SK-N-MC (cell line): ENCODE measurements at regions not wholly inside any gene's neighbourhood (a gene's known extent, or its start where the extent isn't known, plus 50 kb on each side); places are given as distances from the start of the nearest gene placed in this dataset.
A peak's percentile ranks its signal among the peaks of the same experiment; 100 is the strongest.

Experiments
- DNase-seq: peaks from one replicate; pipeline ENCODE4 v3.0.0-alpha.2; 2011; ENCODE audit warnings: low read depth, low spot score
- H3K27ac ChIP-seq: fragments of 200-600 bp; sonication (generic); 2 replicates; pipeline ENCODE4 v1.5.1; 2016; ENCODE audit warnings: mixed run types
- H3K36me3 ChIP-seq: fragments of 200-600 bp; sonication (generic); 2 replicates; pipeline ENCODE4 v1.6.1; 2017; ENCODE audit warnings: antibody characterized with exemption, low read length, mixed read lengths; ENCODE audit not compliant: insufficient read depth
- H3K4me3 ChIP-seq: fragments of 200-600 bp; sonication (generic); 2 replicates; pipeline ENCODE4 v1.5.1; 2016
- H3K9ac ChIP-seq: fragments of 200-600 bp; sonication (generic); 2 replicates; pipeline ENCODE4 v1.8.0; 2017; ENCODE audit warnings: mixed run types, mixed read lengths; ENCODE audit not compliant: insufficient read length
- H3K9me3 ChIP-seq: fragments of 200-600 bp; sonication (generic); 2 replicates; pipeline ENCODE4 v1.6.1; 2017; ENCODE audit warnings: low read depth, mild to moderate bottlenecking, antibody characterized with exemption, low read length, moderate library complexity, mixed read lengths
- EZH2 ChIP-seq: fragments of 200-600 bp; sonication (generic); IDR thresholded peaks from one replicate; pipeline ENCODE4 v1.6.1; 2017; ENCODE audit warnings: antibody characterized with exemption
- FOXP2 ChIP-seq: optimal IDR thresholded peaks from 2 replicates; pipeline ENCODE3; 2011; ENCODE audit warnings: mild to moderate bottlenecking, moderate library complexity; ENCODE audit not compliant: insufficient read depth; ENCODE audit errors: extremely low read length, control extremely low read depth
- POLR2AphosphoS5 ChIP-seq: IDR thresholded peaks from 2 replicates; pipeline ENCODE4 v1.6.1; 2012; ENCODE audit warnings: mild to moderate bottlenecking, low read depth, low read length, borderline replicate concordance

GRCh38 chr11:116505298-116506262 is 267.2 kb downstream of the BUD13 start:
- no peak for DNase-seq
- Histone ChIP-seq H3K4me3 (no peak overlapping the region), H3K9ac (no peak overlapping the region), H3K36me3 (no peaks in the 10 kb centered on the region), H3K27ac (no peak overlapping the region), H3K9me3 (no peaks in the 10 kb centered on the region)
- TF ChIP-seq EZH2: no peak
- TF ChIP-seq FOXP2: no peak
- no peak for TF ChIP-seq POLR2AphosphoS5

GRCh38 chr11:116504541-116505297 is 268.1 kb downstream of the BUD13 start:
- Histone ChIP-seq H3K36me3 (no peaks in the 10 kb centered on the region), H3K9ac (no peak overlapping the region), H3K27ac (no peak overlapping the region), H3K9me3 (no peaks in the 10 kb centered on the region), H3K4me3 (no peak overlapping the region)
- TF ChIP-seq FOXP2 (no peak), POLR2AphosphoS5 (no peak)
- no peak for DNase-seq

GRCh38 chr11:116503216-116504160 is 269.3 kb downstream of the BUD13 start:
- no peak overlapping the region for H3K27ac ChIP-seq
- TF ChIP-seq EZH2 (no peak), FOXP2 (no peak), POLR2AphosphoS5 (no peak)
- H3K36me3 ChIP-seq: no peaks in the 10 kb centered on the region
- H3K9me3 ChIP-seq: no peaks in the 10 kb centered on the region
- DNase-seq: no peak
- H3K9ac ChIP-seq: no peak overlapping the region
- no peak overlapping the region for H3K4me3 ChIP-seq

GRCh38 chr11:116502641-116503061 is 270.1 kb downstream of the BUD13 start:
- DNase-seq: no peak

GRCh38 chr11:116501728-116502127 is 271.1 kb downstream of the BUD13 start:
- H3K9ac ChIP-seq: no peak overlapping the region
- no peak overlapping the region for H3K4me3 ChIP-seq
- H3K9me3 ChIP-seq: no peaks in the 10 kb centered on the region
- no peaks in the 10 kb centered on the region for H3K36me3 ChIP-seq
- no peak for DNase-seq
- TF ChIP-seq POLR2AphosphoS5: no peak
- TF ChIP-seq EZH2: no peak
- no peak for TF ChIP-seq FOXP2
- H3K27ac ChIP-seq: no peak overlapping the region

More at GRCh38 chr11:116502641-116503061, 270.1 kb downstream of the BUD13 start:
- Histone ChIP-seq H3K4me3 (no peak overlapping the region), H3K9ac (no peak overlapping the region), H3K9me3 (no peaks in the 10 kb centered on the region), H3K36me3 (no peaks in the 10 kb centered on the region), H3K27ac (no peak overlapping the region)
- no peak for TF ChIP-seq EZH2
- TF ChIP-seq FOXP2: no peak
- no peak for TF ChIP-seq POLR2AphosphoS5

- Histone ChIP-seq H3K9me3 (no peaks in the 10 kb centered on the region), H3K27ac (no peak overlapping the region), H3K9ac (no peak overlapping the region), H3K4me3 (no peak overlapping the region), H3K36me3 (no peaks in the 10 kb centered on the region)
- peak; percentile 3 for TF ChIP-seq EZH2
- TF ChIP-seq FOXP2: no peak
- TF ChIP-seq POLR2AphosphoS5: no peak
- DNase-seq: no peak
Observed at GRCh38 chr11:116500947-116501602, 271.7 kb downstream of the BUD13 start.
